Calu3 (cell line): ENCODE measurements at regions not wholly inside any gene's neighbourhood (a gene's known extent, or its start where the extent isn't known, plus 50 kb on each side); places are given as distances from the start of the nearest gene placed in this dataset.

ENCODE experiments used
- BruUV-seq: library from RNA; stranded (reverse); fragments of 400-500 nt; replicated peaks from 2 replicates; lab custom pipeline; 2021; lab: Mats Ljungman, UMichigan
- CTCF ChIA-PET: fragments of 300-600 bp; sonication (Branson Sonifier 250); formaldehyde crosslinking; loops from one replicate; lab custom pipeline; 2022; ENCODE audit warnings: antibody characterized with exemption; lab: Charles Lee
- DNase-seq: peaks from one replicate; pipeline ENCODE4 v3.0.0; 2022
- H3K27ac Mint-ChIP-seq: one replicate; pipeline ENCODE4 v1.8.0; 2022; ENCODE audit warnings: mixed read lengths; ENCODE audit not compliant: unreplicated experiment
- H3K27me3 Mint-ChIP-seq: one replicate; pipeline ENCODE4 v1.8.0; 2022; ENCODE audit warnings: mixed read lengths; ENCODE audit not compliant: unreplicated experiment
- H3K36me3 Mint-ChIP-seq: one replicate; pipeline ENCODE4 v1.8.0; 2022; ENCODE audit warnings: mild to moderate bottlenecking, moderate library complexity, mixed read lengths; ENCODE audit not compliant: insufficient read depth, unreplicated experiment
- H3K4me1 Mint-ChIP-seq: one replicate; pipeline ENCODE4 v1.8.0; 2022; ENCODE audit warnings: mild to moderate bottlenecking, low read depth, mixed read lengths; ENCODE audit not compliant: unreplicated experiment
- H3K4me3 Mint-ChIP-seq: one replicate; pipeline ENCODE4 v1.8.0; 2022; ENCODE audit warnings: mild to moderate bottlenecking, low read depth, moderate library complexity, mixed read lengths; ENCODE audit not compliant: unreplicated experiment
- H3K9me3 Mint-ChIP-seq: one replicate; pipeline ENCODE4 v1.8.0; 2022; ENCODE audit warnings: low read depth, mixed read lengths; ENCODE audit not compliant: unreplicated experiment
- CTCF ChIP-seq: fragments of 200-600 bp; IDR thresholded peaks from one replicate; pipeline ENCODE4 v1.8.0; 2022; ENCODE audit warnings: antibody characterized with exemption; ENCODE audit not compliant: unreplicated experiment
- intact Hi-C: fragments of 100-400 bp; cut with micrococcal nuclease; formaldehyde crosslinking; loops from one replicate; pipeline ENCODE4 v1.10.0; 2022; ENCODE audit not compliant: unreplicated experiment

GRCh38 chr14:100645982-100646314, 58.7 kb upstream of the BEGAIN start:
- Mint-ChIP-seq H3K4me3 (no peak overlapping the region), H3K4me1 (peaks cover 26% of the 10 kb centered on the region), H3K9me3 (no peaks in the 10 kb centered on the region), H3K27ac (no peak overlapping the region), H3K36me3 (peaks cover 4% of the 10 kb centered on the region), H3K27me3 (peaks cover 33% of the 10 kb centered on the region)
- intact Hi-C loops: loop anchor here (1.0 to 2.0 kb wide), 2 partner anchors 206 to 261 kb away; no protein-coding TSS in a partner anchor
- CTCF ChIA-PET: interaction anchor here (0.7 to 2.8 kb wide), 12 partner anchors 8 to 268 kb away, joined by 3 to 64 read pairs (median 6); no protein-coding TSS in a partner anchor
- DNase-seq: no peak
- BruUV-seq: no TSS peak
- no peak for TF ChIP-seq CTCF

GRCh38 chr14:100648474-100649172, 61.4 kb upstream of the BEGAIN start:
- peaks cover 26% of the 10 kb centered on the region for H3K4me1 Mint-ChIP-seq
- no peak overlapping the region for H3K4me3 Mint-ChIP-seq
- TF ChIP-seq CTCF: no peak
- peaks cover 14% of the 10 kb centered on the region for H3K27me3 Mint-ChIP-seq
- no peak for DNase-seq
- no TSS peak for BruUV-seq
- CTCF ChIA-PET: interaction anchor here (0.6 to 1.0 kb wide), 2 partner anchors 209 to 240 kb away, joined by 3 to 4 read pairs; no protein-coding TSS in a partner anchor
- peaks cover 4% of the 10 kb centered on the region for H3K36me3 Mint-ChIP-seq
- intact Hi-C loops: no loop called here
- no peaks in the 10 kb centered on the region for H3K9me3 Mint-ChIP-seq
- no peak overlapping the region for H3K27ac Mint-ChIP-seq

GRCh38 chr14:100649173-100649519, 61.9 kb upstream of the BEGAIN start:
- no peak overlapping the region for H3K4me3 Mint-ChIP-seq

DNA sequence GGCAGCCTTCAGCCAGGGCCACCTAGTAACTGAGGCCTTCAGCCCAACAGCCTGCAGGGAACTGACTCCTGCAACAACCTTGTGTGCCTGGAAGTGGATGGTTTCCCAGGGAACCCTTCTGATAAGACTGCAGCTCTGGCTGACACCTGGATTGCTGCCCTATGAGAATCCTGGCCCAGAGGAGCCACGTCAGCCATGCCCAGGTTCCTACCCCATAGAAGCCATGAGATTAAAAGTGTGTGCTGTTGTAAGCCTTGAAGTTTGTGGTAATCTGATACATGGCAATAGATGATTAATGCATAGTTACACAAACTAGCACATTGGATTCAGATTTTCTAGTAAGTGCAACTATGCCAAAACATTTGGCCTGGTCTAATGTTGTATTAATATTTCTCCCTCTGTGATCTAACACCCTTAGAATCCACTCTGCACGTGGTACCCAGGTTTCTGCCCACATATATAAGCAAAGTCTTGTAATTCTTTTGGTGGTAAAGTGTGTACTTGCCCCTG, 64.8 kb upstream of the BEGAIN start:
- intact Hi-C loops: no loop called here
- no peak for TF ChIP-seq CTCF

More at GRCh38 chr14:100649173-100649519, 61.9 kb upstream of the BEGAIN start:
- H3K27me3 Mint-ChIP-seq: peaks cover 13% of the 10 kb centered on the region
- no peak for TF ChIP-seq CTCF
- DNase-seq: no peak
- H3K9me3 Mint-ChIP-seq: no peaks in the 10 kb centered on the region
- no peak overlapping the region for H3K27ac Mint-ChIP-seq
- no TSS peak for BruUV-seq
- peaks cover 26% of the 10 kb centered on the region for H3K4me1 Mint-ChIP-seq
- CTCF ChIA-PET: interaction anchor here (0.6 to 1.0 kb wide), 2 partner anchors 209 to 241 kb away, joined by 3 to 4 read pairs; no protein-coding TSS in a partner anchor
- H3K36me3 Mint-ChIP-seq: peaks cover 4% of the 10 kb centered on the region
- intact Hi-C loops: no loop called here

More for the DNA sequence above, 64.8 kb upstream of the BEGAIN start:
- no peak for DNase-seq
- Mint-ChIP-seq H3K27me3 (peaks cover 14% of the 10 kb centered on the region), H3K27ac (no peak overlapping the region), H3K36me3 (no peaks in the 10 kb centered on the region), H3K9me3 (no peaks in the 10 kb centered on the region), H3K4me1 (peaks cover 11% of the 10 kb centered on the region), H3K4me3 (no peak overlapping the region)
- CTCF ChIA-PET: interaction anchor here (1.5 to 1.6 kb wide), 2 partner anchors 234 to 267 kb away, joined by 4 to 8 read pairs; no protein-coding TSS in a partner anchor
- no TSS peak for BruUV-seq
